ENCODE measurements at regions not wholly inside any gene's neighbourhood (a gene's known extent, or its start where the extent isn't known, plus 50 kb on each side); places are given as distances from the start of the nearest gene placed in this dataset.
"Not testable (repeated sequence)": the region's sequence is repeated elsewhere in the genome, so short reads cannot be mapped to it uniquely, and the experiment has no call there.

GRCh38 chr2:239730897-239731296, 294.2 kb downstream of the NDUFA10 start:
- in situ Hi-C loops (cut with HindIII; ENCODE audit: low pct_unique_long_range_greater_than_20kb, low sequenced_read_pairs), result no loop called here
- DNase-seq (ENCODE audit: low read depth), result no peak

GRCh38 chr2:239730567-239730882, 294.6 kb downstream of the NDUFA10 start:
- in situ Hi-C loops (cut with HindIII; ENCODE audit: low pct_unique_long_range_greater_than_20kb, low sequenced_read_pairs); DNase-seq (ENCODE audit: low read depth): not testable (repeated sequence)

GRCh38 chr2:239729681-239730566, 295.2 kb downstream of the NDUFA10 start:
- DNase-seq (ENCODE audit: low read depth), result no peak
- in situ Hi-C loops (cut with HindIII; ENCODE audit: low pct_unique_long_range_greater_than_20kb, low sequenced_read_pairs), result no loop called here

GRCh38 chr2:239729151-239729550, 296.0 kb downstream of the NDUFA10 start:
- in situ Hi-C loops (cut with HindIII; ENCODE audit: low pct_unique_long_range_greater_than_20kb, low sequenced_read_pairs), result no loop called here
- DNase-seq (ENCODE audit: low read depth), result no peak

- DNase-seq (ENCODE audit: low read depth), result no peak
- in situ Hi-C loops (cut with HindIII; ENCODE audit: low pct_unique_long_range_greater_than_20kb, low sequenced_read_pairs), result no loop called here
Observed at GRCh38 chr2:239728751-239729150, 296.4 kb downstream of the NDUFA10 start.

- in situ Hi-C loops (cut with HindIII; ENCODE audit: low pct_unique_long_range_greater_than_20kb, low sequenced_read_pairs), result no loop called here
- DNase-seq (ENCODE audit: low read depth), result no peak
Observed at GRCh38 chr2:239727776-239728600, 297.2 kb downstream of the NDUFA10 start.

GRCh38 chr2:239727182-239727775, 297.9 kb downstream of the NDUFA10 start:
- in situ Hi-C loops (cut with HindIII; ENCODE audit: low pct_unique_long_range_greater_than_20kb, low sequenced_read_pairs), result no loop called here
- no peak for DNase-seq (ENCODE audit: low read depth)

GRCh38 chr2:239726631-239727181, 298.4 kb downstream of the NDUFA10 start:
- DNase-seq (ENCODE audit: low read depth), result no peak
- in situ Hi-C loops (cut with HindIII; ENCODE audit: low pct_unique_long_range_greater_than_20kb, low sequenced_read_pairs), result no loop called here

- in situ Hi-C loops (cut with HindIII; ENCODE audit: low pct_unique_long_range_greater_than_20kb, low sequenced_read_pairs), result no loop called here
- DNase-seq (ENCODE audit: low read depth), result no peak
Observed at GRCh38 chr2:239726091-239726591, 299.0 kb downstream of the NDUFA10 start.

- no peak for DNase-seq (ENCODE audit: low read depth)
- in situ Hi-C loops (cut with HindIII; ENCODE audit: low pct_unique_long_range_greater_than_20kb, low sequenced_read_pairs), result no loop called here
Observed at GRCh38 chr2:239725551-239725890, 299.6 kb downstream of the NDUFA10 start.

- no peak for DNase-seq (ENCODE audit: low read depth)
- in situ Hi-C loops (cut with HindIII; ENCODE audit: low pct_unique_long_range_greater_than_20kb, low sequenced_read_pairs), result no loop called here
Observed at GRCh38 chr2:239724851-239725550, 300.1 kb downstream of the NDUFA10 start.

- in situ Hi-C loops (cut with HindIII; ENCODE audit: low pct_unique_long_range_greater_than_20kb, low sequenced_read_pairs), result no loop called here
- no peak for DNase-seq (ENCODE audit: low read depth)
Observed at GRCh38 chr2:239724194-239724849, 300.8 kb downstream of the NDUFA10 start.

- no peak for DNase-seq (ENCODE audit: low read depth)
- in situ Hi-C loops (cut with HindIII; ENCODE audit: low pct_unique_long_range_greater_than_20kb, low sequenced_read_pairs), result no loop called here
Observed at GRCh38 chr2:239723486-239724193, 301.5 kb downstream of the NDUFA10 start.

GRCh38 chr2:239722760-239723470, 302.2 kb downstream of the NDUFA10 start:
- in situ Hi-C loops (cut with HindIII; ENCODE audit: low pct_unique_long_range_greater_than_20kb, low sequenced_read_pairs), result no loop called here
- no peak for DNase-seq (ENCODE audit: low read depth)

GRCh38 chr2:239721991-239722759, 303.0 kb downstream of the NDUFA10 start:
- DNase-seq (ENCODE audit: low read depth), result no peak
- in situ Hi-C loops (cut with HindIII; ENCODE audit: low pct_unique_long_range_greater_than_20kb, low sequenced_read_pairs), result no loop called here

GRCh38 chr2:239721531-239721930, 303.6 kb downstream of the NDUFA10 start:
- in situ Hi-C loops (cut with HindIII; ENCODE audit: low pct_unique_long_range_greater_than_20kb, low sequenced_read_pairs), result no loop called here
- DNase-seq (ENCODE audit: low read depth), result no peak

Measured in Caki2 (cell line).